ENCODE measurements at regions not wholly inside any gene's neighbourhood (a gene's known extent, or its start where the extent isn't known, plus 50 kb on each side); places are given as distances from the start of the nearest gene placed in this dataset.

DNA sequence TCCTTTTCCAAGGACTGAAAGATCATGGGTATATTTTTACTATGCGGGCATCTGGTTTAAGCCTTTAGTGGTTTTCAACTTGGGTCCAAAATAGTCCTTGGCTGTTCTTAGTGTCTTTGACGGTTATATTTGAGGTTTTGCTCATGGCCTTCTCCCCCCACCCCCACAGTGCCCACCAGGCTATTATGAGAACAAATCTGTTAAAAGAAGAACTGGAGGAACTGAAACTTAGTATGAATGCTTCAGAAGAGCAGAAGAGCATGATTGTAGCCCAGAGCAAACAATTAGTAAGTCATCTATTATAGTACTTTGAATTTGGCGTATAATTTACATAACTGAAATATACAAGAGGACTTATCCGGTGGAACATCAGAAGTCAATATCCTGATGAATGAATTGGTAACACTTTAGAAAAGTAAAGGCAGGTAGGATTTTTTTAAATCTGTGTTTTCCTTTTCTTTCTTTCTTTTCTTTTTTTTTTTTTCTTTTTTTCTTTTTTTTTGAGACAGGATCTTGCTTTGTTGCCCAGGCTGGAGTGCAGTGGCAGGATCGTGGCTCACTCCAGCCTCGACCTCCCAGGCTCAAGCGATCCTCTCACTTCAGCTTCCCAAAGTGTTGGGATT lies 71.8 kb upstream of the BCAT1 start:
- Histone ChIP-seq H3K4me3 (ENCODE audit: low read length) (peak overlapping the region; percentile 71), H3K4me2 (ENCODE audit: low read length) (peak overlapping the region; percentile 74), H3K27me3 (ENCODE audit: control insufficient read depth, low read length) (no peaks in the 10 kb centered on the region), H3K36me3 (ENCODE audit: control insufficient read depth, low read length) (peaks cover 65% of the 10 kb centered on the region), H3F3A (ENCODE audit: control insufficient read depth, insufficient read depth) (peaks cover 70% of the 10 kb centered on the region), H3K27ac (ENCODE audit: low read depth, low read length) (peak overlapping the region; percentile 99), H3K79me2 (ENCODE audit: control insufficient read depth, low read length) (peaks cover 69% of the 10 kb centered on the region), H4K20me1 (ENCODE audit: control insufficient read depth, insufficient read depth, low read depth, low read length) (no peaks in the 10 kb centered on the region), H3K4me1 (ENCODE audit: control insufficient read depth, low read length) (peaks cover 96% of the 10 kb centered on the region), H3K9me2 (replicated peaks; ENCODE audit: control insufficient read depth, low read length) (no peaks in the 10 kb centered on the region), H3K9me3 (ENCODE audit: control insufficient read depth, insufficient read depth, low read length) (no peaks in the 10 kb centered on the region)
- TF ChIP-seq EZH2phosphoT487 (IDR thresholded peaks at IDR 0.05; ENCODE audit: borderline replicate concordance, low read length): no peak
- TF ChIP-seq, protein P1, sequence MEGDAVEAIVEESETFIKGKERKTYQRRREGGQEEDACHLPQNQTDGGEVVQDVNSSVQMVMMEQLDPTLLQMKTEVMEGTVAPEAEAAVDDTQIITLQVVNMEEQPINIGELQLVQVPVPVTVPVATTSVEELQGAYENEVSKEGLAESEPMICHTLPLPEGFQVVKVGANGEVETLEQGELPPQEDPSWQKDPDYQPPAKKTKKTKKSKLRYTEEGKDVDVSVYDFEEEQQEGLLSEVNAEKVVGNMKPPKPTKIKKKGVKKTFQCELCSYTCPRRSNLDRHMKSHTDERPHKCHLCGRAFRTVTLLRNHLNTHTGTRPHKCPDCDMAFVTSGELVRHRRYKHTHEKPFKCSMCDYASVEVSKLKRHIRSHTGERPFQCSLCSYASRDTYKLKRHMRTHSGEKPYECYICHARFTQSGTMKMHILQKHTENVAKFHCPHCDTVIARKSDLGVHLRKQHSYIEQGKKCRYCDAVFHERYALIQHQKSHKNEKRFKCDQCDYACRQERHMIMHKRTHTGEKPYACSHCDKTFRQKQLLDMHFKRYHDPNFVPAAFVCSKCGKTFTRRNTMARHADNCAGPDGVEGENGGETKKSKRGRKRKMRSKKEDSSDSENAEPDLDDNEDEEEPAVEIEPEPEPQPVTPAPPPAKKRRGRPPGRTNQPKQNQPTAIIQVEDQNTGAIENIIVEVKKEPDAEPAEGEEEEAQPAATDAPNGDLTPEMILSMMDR (IDR thresholded peaks at IDR 0.05; ENCODE audit: low read depth, low read length, poor library complexity, severe bottlenecking): no peak

DNA sequence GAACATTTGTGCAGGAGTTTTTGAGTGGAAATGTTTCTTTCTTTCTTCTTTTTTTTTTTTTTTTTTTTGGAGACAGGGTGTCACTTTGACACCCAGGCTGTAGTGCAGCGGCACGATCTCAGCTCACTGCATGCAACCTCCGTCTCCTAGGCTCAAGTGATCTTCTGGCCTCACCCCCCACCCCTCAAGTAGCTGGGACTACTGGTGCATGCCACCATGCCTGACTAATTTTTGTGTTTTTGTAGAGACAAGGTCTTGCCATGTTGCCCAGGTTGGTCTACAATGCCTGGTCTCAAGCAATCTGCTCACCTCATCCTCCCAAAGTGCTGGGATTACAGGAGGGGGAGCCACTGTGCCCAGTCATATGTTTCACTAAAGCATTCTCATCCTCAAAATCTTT lies 69.2 kb upstream of the BCAT1 start:
- H3K27ac ChIP-seq (ENCODE audit: low read depth, low read length): peak overlapping the region; percentile 99
- H3K79me2 ChIP-seq (ENCODE audit: control insufficient read depth, low read length): peaks cover 68% of the 10 kb centered on the region
- no peaks in the 10 kb centered on the region for H3K9me2 ChIP-seq (replicated peaks; ENCODE audit: control insufficient read depth, low read length)
- no peaks in the 10 kb centered on the region for H3K27me3 ChIP-seq (ENCODE audit: control insufficient read depth, low read length)
- no peaks in the 10 kb centered on the region for H3K9me3 ChIP-seq (ENCODE audit: control insufficient read depth, insufficient read depth, low read length)
- H3K4me1 ChIP-seq (ENCODE audit: control insufficient read depth, low read length): peaks cover 92% of the 10 kb centered on the region
- peaks cover 64% of the 10 kb centered on the region for H3K36me3 ChIP-seq (ENCODE audit: control insufficient read depth, low read length)
- peak overlapping the region; percentile 72 for H3K4me2 ChIP-seq (ENCODE audit: low read length)
- H3K4me3 ChIP-seq (ENCODE audit: low read length): peak overlapping the region; percentile 60
- peaks cover 50% of the 10 kb centered on the region for H3F3A ChIP-seq (ENCODE audit: control insufficient read depth, insufficient read depth)
- TF ChIP-seq, protein P1 (IDR thresholded peaks at IDR 0.05; ENCODE audit: low read depth, low read length, poor library complexity, severe bottlenecking): no peak
- TF ChIP-seq EZH2phosphoT487 (IDR thresholded peaks at IDR 0.05; ENCODE audit: borderline replicate concordance, low read length): no peak
- H4K20me1 ChIP-seq (ENCODE audit: control insufficient read depth, insufficient read depth, low read depth, low read length): no peaks in the 10 kb centered on the region

DNA sequence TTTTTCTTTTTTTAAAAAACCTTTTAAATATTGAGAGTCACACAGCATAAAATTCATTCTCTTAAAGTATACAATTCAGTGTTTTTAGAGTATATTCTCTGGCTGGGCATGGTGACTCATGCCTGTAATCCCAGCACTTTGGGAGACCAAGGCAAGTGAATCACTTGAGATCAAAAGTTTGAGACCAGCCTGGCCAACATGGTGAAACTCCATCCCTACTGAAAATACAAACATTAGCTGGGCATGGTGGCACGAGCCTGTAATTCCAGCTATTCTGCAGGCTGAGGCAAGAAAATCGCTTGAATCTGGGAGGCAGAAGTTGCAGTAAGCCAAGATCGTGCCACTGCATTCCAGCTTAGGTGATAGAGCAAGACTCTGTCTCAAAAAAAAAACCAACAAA lies 68.4 kb upstream of the BCAT1 start:
- Histone ChIP-seq H3K79me2 (ENCODE audit: control insufficient read depth, low read length) (peaks cover 65% of the 10 kb centered on the region), H4K20me1 (ENCODE audit: control insufficient read depth, insufficient read depth, low read depth, low read length) (no peaks in the 10 kb centered on the region), H3K4me1 (ENCODE audit: control insufficient read depth, low read length) (peaks cover 92% of the 10 kb centered on the region), H3F3A (ENCODE audit: control insufficient read depth, insufficient read depth) (peaks cover 44% of the 10 kb centered on the region), H3K36me3 (ENCODE audit: control insufficient read depth, low read length) (peaks cover 64% of the 10 kb centered on the region), H3K9me2 (replicated peaks; ENCODE audit: control insufficient read depth, low read length) (no peaks in the 10 kb centered on the region), H3K4me2 (ENCODE audit: low read length) (peak overlapping the region; percentile 72), H3K9me3 (ENCODE audit: control insufficient read depth, insufficient read depth, low read length) (no peaks in the 10 kb centered on the region), H3K4me3 (ENCODE audit: low read length) (peak overlapping the region; percentile 60), H3K27ac (ENCODE audit: low read depth, low read length) (peak overlapping the region; percentile 99), H3K27me3 (ENCODE audit: control insufficient read depth, low read length) (no peaks in the 10 kb centered on the region)
- no peak for TF ChIP-seq EZH2phosphoT487 (IDR thresholded peaks at IDR 0.05; ENCODE audit: borderline replicate concordance, low read length)
- TF ChIP-seq, protein P1 (IDR thresholded peaks at IDR 0.05; ENCODE audit: low read depth, low read length, poor library complexity, severe bottlenecking): no peak
